ENCODE measurements at regions not wholly inside any gene's neighbourhood (a gene's known extent, or its start where the extent isn't known, plus 50 kb on each side); places are given as distances from the start of the nearest gene placed in this dataset.

DNA sequence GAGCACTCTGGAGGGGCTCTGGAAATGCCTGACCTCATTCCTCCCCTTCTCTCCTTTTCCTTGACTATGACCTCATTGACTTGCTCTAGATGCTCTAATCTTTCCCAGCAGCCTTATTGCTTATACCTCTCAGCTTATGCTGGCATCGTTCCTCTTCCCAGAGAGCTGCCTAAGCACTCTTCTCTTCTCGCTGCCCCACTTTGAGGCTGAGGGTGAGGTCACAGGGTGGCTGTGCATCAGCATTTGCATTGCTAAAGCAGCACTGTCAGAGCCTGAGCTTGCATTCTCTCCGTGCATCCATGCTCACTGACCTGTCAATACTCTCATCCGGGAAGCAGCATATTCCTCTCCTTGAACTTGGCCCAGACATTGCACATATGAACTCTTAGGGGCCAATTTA is 96.4 kb upstream of the NTRK2 start:
- no peak for DNase-seq
- peaks cover 0 to 2% (median 0%) of the 10 kb centered on the region in 4 donors for H3K9me3 ChIP-seq (ENCODE audit: control insufficient read depth in 4 of 4, insufficient read depth in 3 of 4, low read length in 3 of 4)
- no peak overlapping the region for H3K4me3 ChIP-seq
- WGBS, 2 donors: 49 to 52% methylated on average over 4 of the region's 4 CpGs
- peaks cover 0 to 2% (median 0%) of the 10 kb centered on the region in 5 donors for H3K4me1 ChIP-seq (ENCODE audit: control insufficient read depth in 5 of 5, insufficient read depth in 5 of 5, low read length in 5 of 5)
- H3K27ac ChIP-seq (ENCODE audit: low read depth in 1 of 2, low read length in 1 of 2): no peak overlapping the region
- H3K9ac ChIP-seq (ENCODE audit: insufficient read depth in 1 of 2, low read length in 2 of 2): no peak overlapping the region
- TF ChIP-seq, protein P1, sequence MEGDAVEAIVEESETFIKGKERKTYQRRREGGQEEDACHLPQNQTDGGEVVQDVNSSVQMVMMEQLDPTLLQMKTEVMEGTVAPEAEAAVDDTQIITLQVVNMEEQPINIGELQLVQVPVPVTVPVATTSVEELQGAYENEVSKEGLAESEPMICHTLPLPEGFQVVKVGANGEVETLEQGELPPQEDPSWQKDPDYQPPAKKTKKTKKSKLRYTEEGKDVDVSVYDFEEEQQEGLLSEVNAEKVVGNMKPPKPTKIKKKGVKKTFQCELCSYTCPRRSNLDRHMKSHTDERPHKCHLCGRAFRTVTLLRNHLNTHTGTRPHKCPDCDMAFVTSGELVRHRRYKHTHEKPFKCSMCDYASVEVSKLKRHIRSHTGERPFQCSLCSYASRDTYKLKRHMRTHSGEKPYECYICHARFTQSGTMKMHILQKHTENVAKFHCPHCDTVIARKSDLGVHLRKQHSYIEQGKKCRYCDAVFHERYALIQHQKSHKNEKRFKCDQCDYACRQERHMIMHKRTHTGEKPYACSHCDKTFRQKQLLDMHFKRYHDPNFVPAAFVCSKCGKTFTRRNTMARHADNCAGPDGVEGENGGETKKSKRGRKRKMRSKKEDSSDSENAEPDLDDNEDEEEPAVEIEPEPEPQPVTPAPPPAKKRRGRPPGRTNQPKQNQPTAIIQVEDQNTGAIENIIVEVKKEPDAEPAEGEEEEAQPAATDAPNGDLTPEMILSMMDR (IDR thresholded peaks at IDR 0.05; ENCODE audit: control extremely low read depth, extremely low read depth): no peak
- no peak for ATAC-seq (ENCODE audit: insufficient read depth, low FRiP score)
- peaks cover 0 to 4% (median 0%) of the 10 kb centered on the region in 3 donors for H3K27me3 ChIP-seq (ENCODE audit: control insufficient read depth in 3 of 3, insufficient read depth in 3 of 3, low read length in 2 of 3)
- no peaks in the 10 kb centered on the region for H3K36me3 ChIP-seq (ENCODE audit: control insufficient read depth in 4 of 4, insufficient read depth in 4 of 4, low read length in 4 of 4)

DNA sequence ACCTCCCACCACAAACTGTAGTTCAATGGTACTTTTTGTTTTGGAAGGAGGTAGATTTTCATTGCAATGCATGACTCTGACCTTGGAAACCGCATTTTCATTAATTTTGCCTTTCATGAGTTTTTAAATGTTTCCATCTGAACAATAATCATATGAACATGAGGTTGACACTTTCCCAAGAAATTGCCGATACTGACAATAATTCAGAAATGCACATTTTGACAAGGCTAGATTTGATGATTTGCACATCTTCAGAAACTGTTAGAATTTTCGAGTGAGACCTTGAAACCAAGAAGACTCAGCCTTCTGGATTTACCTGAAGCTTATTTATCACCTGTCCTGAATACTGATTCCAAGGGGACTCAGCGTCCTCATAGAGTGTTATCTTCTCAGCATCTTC is 93.8 kb upstream of the NTRK2 start:
- no peaks in the 10 kb centered on the region for H3K36me3 ChIP-seq (ENCODE audit: control insufficient read depth in 4 of 4, insufficient read depth in 4 of 4, low read length in 4 of 4)
- DNase-seq (no peak), ATAC-seq (ENCODE audit: insufficient read depth, low FRiP score) (no peak)
- peaks cover 0 to 4% (median 0%) of the 10 kb centered on the region in 3 donors for H3K27me3 ChIP-seq (ENCODE audit: control insufficient read depth in 3 of 3, insufficient read depth in 3 of 3, low read length in 2 of 3)
- H3K27ac ChIP-seq (ENCODE audit: low read depth in 1 of 2, low read length in 1 of 2): no peak overlapping the region
- no peak overlapping the region for H3K4me3 ChIP-seq
- TF ChIP-seq, protein P1 (IDR thresholded peaks at IDR 0.05; ENCODE audit: control extremely low read depth, extremely low read depth): no peak
- no peak overlapping the region for H3K9ac ChIP-seq (ENCODE audit: insufficient read depth in 1 of 2, low read length in 2 of 2)
- no peaks in the 10 kb centered on the region for H3K4me1 ChIP-seq (ENCODE audit: control insufficient read depth in 5 of 5, insufficient read depth in 5 of 5, low read length in 5 of 5)
- 86 to 89% methylated on average over 4 of the region's 4 CpGs for WGBS, 2 donors
- peaks cover 0 to 2% (median 0%) of the 10 kb centered on the region in 4 donors for H3K9me3 ChIP-seq (ENCODE audit: control insufficient read depth in 4 of 4, insufficient read depth in 3 of 4, low read length in 3 of 4)

DNA sequence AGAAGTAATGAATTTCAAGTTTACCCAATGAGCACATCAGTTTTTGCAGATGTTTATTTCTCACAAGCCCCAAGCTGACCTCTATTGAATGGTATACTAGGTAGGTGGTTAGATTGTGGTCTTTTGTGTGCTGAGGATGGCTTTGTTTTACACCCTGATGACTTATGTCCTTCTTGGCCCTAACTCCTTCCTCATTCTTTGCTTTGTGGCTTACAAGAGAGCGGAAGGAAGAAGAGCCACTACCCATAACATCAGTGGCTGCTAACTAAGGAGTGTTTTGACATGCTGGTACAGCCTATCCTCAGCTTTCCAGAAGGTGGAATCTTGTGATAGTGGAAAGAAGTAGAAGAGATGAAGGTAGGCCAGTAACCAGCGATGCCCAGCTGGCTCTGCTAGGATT is 85.7 kb upstream of the NTRK2 start:
- 89 to 90% methylated on average over 2 of the region's 2 CpGs for WGBS, 2 donors
- TF ChIP-seq, protein P1 (IDR thresholded peaks at IDR 0.05; ENCODE audit: control extremely low read depth, extremely low read depth): no peak
- no peak for DNase-seq
- H3K4me1 ChIP-seq (ENCODE audit: control insufficient read depth in 5 of 5, insufficient read depth in 5 of 5, low read length in 5 of 5): no peaks in the 10 kb centered on the region
- H3K27ac ChIP-seq (ENCODE audit: low read depth in 1 of 2, low read length in 1 of 2): no peak overlapping the region
- H3K9me3 ChIP-seq (ENCODE audit: control insufficient read depth in 4 of 4, insufficient read depth in 3 of 4, low read length in 3 of 4): no peaks in the 10 kb centered on the region
- no peaks in the 10 kb centered on the region for H3K36me3 ChIP-seq (ENCODE audit: control insufficient read depth in 4 of 4, insufficient read depth in 4 of 4, low read length in 4 of 4)
- no peaks in the 10 kb centered on the region for H3K27me3 ChIP-seq (ENCODE audit: control insufficient read depth in 3 of 3, insufficient read depth in 3 of 3, low read length in 2 of 3)
- H3K9ac ChIP-seq (ENCODE audit: insufficient read depth in 1 of 2, low read length in 2 of 2): no peak overlapping the region
- no peak overlapping the region for H3K4me3 ChIP-seq
- ATAC-seq (ENCODE audit: insufficient read depth, low FRiP score): no peak

DNA sequence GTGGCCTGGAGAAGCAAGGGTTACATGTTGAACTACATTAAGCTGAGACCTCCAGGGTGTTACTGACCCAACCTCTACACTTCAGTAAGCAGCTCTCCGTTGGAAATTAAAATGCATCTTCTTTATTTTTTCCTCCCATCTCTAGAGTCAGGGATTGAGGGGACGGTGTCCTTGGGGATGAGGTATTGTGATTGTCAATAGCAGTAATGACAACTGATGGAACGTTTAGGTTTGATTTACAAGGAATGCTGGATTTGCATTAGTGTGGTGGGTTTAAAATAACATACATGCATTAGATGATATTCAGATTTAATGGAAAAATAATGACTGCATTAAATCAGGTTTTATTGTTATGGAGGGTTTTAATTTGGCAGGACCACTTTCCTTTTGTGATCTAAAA is 82.9 kb upstream of the NTRK2 start:
- Histone ChIP-seq H3K27me3 (ENCODE audit: control insufficient read depth in 3 of 3, insufficient read depth in 3 of 3, low read length in 2 of 3) (no peaks in the 10 kb centered on the region), H3K36me3 (ENCODE audit: control insufficient read depth in 4 of 4, insufficient read depth in 4 of 4, low read length in 4 of 4) (no peaks in the 10 kb centered on the region), H3K4me3 (no peak overlapping the region), H3K27ac (ENCODE audit: low read depth in 1 of 2, low read length in 1 of 2) (no peak overlapping the region), H3K4me1 (ENCODE audit: control insufficient read depth in 5 of 5, insufficient read depth in 5 of 5, low read length in 5 of 5) (no peaks in the 10 kb centered on the region), H3K9ac (ENCODE audit: insufficient read depth in 1 of 2, low read length in 2 of 2) (no peak overlapping the region), H3K9me3 (ENCODE audit: control insufficient read depth in 4 of 4, insufficient read depth in 3 of 4, low read length in 3 of 4) (no peaks in the 10 kb centered on the region)
- WGBS, 2 donors: 72 to 86% methylated on average over 3 of the region's 3 CpGs
- DNase-seq (no peak), ATAC-seq (ENCODE audit: insufficient read depth, low FRiP score) (no peak)
- TF ChIP-seq, protein P1 (IDR thresholded peaks at IDR 0.05; ENCODE audit: control extremely low read depth, extremely low read depth): no peak

Measured in lung (tissue), 11 donors.